SK-N-SH (cell line): ENCODE measurements at regions not wholly inside any gene's neighbourhood (a gene's known extent, or its start where the extent isn't known, plus 50 kb on each side); places are given as distances from the start of the nearest gene placed in this dataset.

ENCODE experiments used
- CTCF ChIA-PET: fragments of 300-600, 350-600 bp; formaldehyde crosslinking; extraction: SDS; loops from one replicate; lab custom pipeline; 2021; lab: Yijun Ruan, JAX
- POLR2A ChIA-PET: fragments of 350-600 bp; sonication (Branson Sonifier 250); formaldehyde crosslinking; extraction: SDS; loops from one replicate; lab custom pipeline; 2020; ENCODE audit warnings: antibody characterized with exemption, inconsistent platforms; lab: Yijun Ruan, JAX
- DNase-seq: peaks from one replicate; pipeline ENCODE4 v3.0.0; 2012
- H2AFZ ChIP-seq: fragments of 200-600 bp; sonication (generic); 2 replicates; pipeline ENCODE4 v1.8.1; 2016; ENCODE audit warnings: antibody characterized with exemption, mild to moderate bottlenecking, low read depth
- H3F3A ChIP-seq: fragments of 200-600 bp; sonication (generic); replicated peaks from 2 replicates; pipeline ENCODE3; 2016; ENCODE audit warnings: antibody characterized with exemption, mild to moderate bottlenecking; ENCODE audit not compliant: insufficient read depth
- H3K27ac ChIP-seq, 2 experiments: fragments of 200-500 bp in 1 of 2; fragments of 200-600 bp in 1 of 2; sonication (Bioruptor generic) in 1 of 2; sonication (generic), shearing (Covaris generic) in 1 of 2; 2 replicates each; pipeline versions ENCODE4 v1.5.1 to v1.6.1; 2014 to 2016; ENCODE audit warnings: low read depth in 2 of 2, inconsistent platforms in 1 of 2, low read length in 1 of 2, mild to moderate bottlenecking in 1 of 2, mixed read lengths in 1 of 2
- H3K27me3 ChIP-seq: fragments of 200-600 bp; sonication (generic), shearing (Covaris generic); 2 replicates; pipeline ENCODE4 v1.6.1; 2016; ENCODE audit warnings: mixed run types; ENCODE audit not compliant: insufficient read depth
- H3K36me3 ChIP-seq, 2 experiments: fragments of 200-500 bp in 1 of 2; fragments of 200-600 bp in 1 of 2; sonication (Bioruptor generic) in 1 of 2; sonication (generic) in 1 of 2; replicated peaks in 1 of 2; 2 replicates each; pipeline versions ENCODE3 to v1.5.1; 2014 to 2016; ENCODE audit warnings: low read length in 1 of 2, mild to moderate bottlenecking in 1 of 2; ENCODE audit not compliant: insufficient read depth in 2 of 2, control insufficient read depth in 1 of 2
- H3K4me1 ChIP-seq, 2 experiments: fragments of 200-500 bp in 1 of 2; fragments of 200-600 bp in 1 of 2; sonication (Bioruptor generic) in 1 of 2; sonication (generic), shearing (Covaris generic) in 1 of 2; 2 replicates each; pipeline versions ENCODE4 v1.5.1 to v1.6.1; 2014 to 2016; ENCODE audit warnings: low read depth in 1 of 2, low read length in 1 of 2, mixed run types in 1 of 2; ENCODE audit not compliant: insufficient read depth in 2 of 2, control insufficient read depth in 1 of 2
- H3K4me2 ChIP-seq: fragments of 200-600 bp; sonication (generic), shearing (Covaris generic); 2 replicates; pipeline ENCODE4 v1.6.1; 2017; ENCODE audit warnings: mixed run types
- H3K4me3 ChIP-seq, 2 experiments: fragments of 200-500 bp in 1 of 2; fragments of 200-600 bp in 1 of 2; sonication (Bioruptor generic) in 1 of 2; sonication (generic), shearing (Covaris generic) in 1 of 2; 2 replicates each; pipeline versions ENCODE4 v1.5.1 to v1.8.1; 2014 to 2016; ENCODE audit warnings: low read depth in 2 of 2, inconsistent platforms in 1 of 2, low read length in 1 of 2, mild to moderate bottlenecking in 1 of 2, mixed read lengths in 1 of 2, moderate library complexity in 1 of 2
- H3K79me2 ChIP-seq: fragments of 200-600 bp; sonication (generic); 2 replicates; pipeline ENCODE4 v1.8.1; 2017; ENCODE audit warnings: mild to moderate bottlenecking; ENCODE audit not compliant: insufficient read depth
- H3K9ac ChIP-seq: fragments of 200-600 bp; sonication (generic); 2 replicates; pipeline ENCODE4 v1.6.1; 2017; ENCODE audit warnings: mixed run types
- H3K9me2 ChIP-seq: fragments of 200-600 bp; sonication (generic); 2 replicates; pipeline ENCODE4 v1.6.1; 2017; ENCODE audit warnings: mixed run types
- H3K9me3 ChIP-seq: fragments of 200-600 bp; sonication (generic); 2 replicates; pipeline ENCODE4 v1.6.1; 2017; ENCODE audit warnings: mixed run types, mild to moderate bottlenecking, moderate library complexity
- H4K20me1 ChIP-seq: fragments of 200-600 bp; sonication (generic); 2 replicates; pipeline ENCODE4 v1.6.1; 2017; ENCODE audit warnings: mild to moderate bottlenecking, mixed run types; ENCODE audit not compliant: insufficient read depth
- CHD2 ChIP-seq: fragments of 150-350 bp; IDR thresholded peaks from 2 replicates; pipeline ENCODE4 v1.6.1; 2018; ENCODE audit warnings: low read length; ENCODE audit not compliant: partially characterized antibody
- ELF1 ChIP-seq: IDR thresholded peaks from 2 replicates; pipeline ENCODE4 v1.4.0; 2012
- EP300 ChIP-seq, 2 experiments: IDR thresholded peaks; 2 replicates each; pipeline versions ENCODE4 v1.4.0 to v1.6.1; 2012; ENCODE audit warnings: borderline replicate concordance in 1 of 2, low read depth in 1 of 2, low read length in 1 of 2
- FOSL2 ChIP-seq: IDR thresholded peaks from 2 replicates; pipeline ENCODE4 v1.4.0; 2012; ENCODE audit warnings: low read depth, mild to moderate bottlenecking, moderate library complexity, borderline replicate concordance
- FOXJ3 ChIP-seq: sonication (generic); formaldehyde crosslinking; IDR thresholded peaks from 2 replicates; pipeline ENCODE4 v1.5.1; 2020; ENCODE audit warnings: mild to moderate bottlenecking, missing genetic modification reagents
- FOXM1 ChIP-seq: IDR thresholded peaks from 2 replicates; pipeline ENCODE4 v1.4.0; 2012; ENCODE audit warnings: low read depth, mild to moderate bottlenecking
- GATA2 ChIP-seq: sonication (generic); formaldehyde crosslinking; IDR thresholded peaks from 2 replicates; pipeline ENCODE4 v1.5.0; 2020; ENCODE audit warnings: mild to moderate bottlenecking, missing genetic modification reagents
- JUND ChIP-seq: IDR thresholded peaks from 2 replicates; pipeline ENCODE4 v1.4.0; 2012
- MEF2A ChIP-seq: IDR thresholded peaks from 2 replicates; pipeline ENCODE4 v1.4.0; 2012; ENCODE audit warnings: low read depth, borderline replicate concordance
- MXI1 ChIP-seq: IDR thresholded peaks from 2 replicates; pipeline ENCODE4 v1.6.1; 2012; ENCODE audit warnings: mild to moderate bottlenecking, low read depth, low read length, improper control_type of control experiment
- POLR2AphosphoS5 ChIP-seq: IDR thresholded peaks from 2 replicates; pipeline ENCODE4 v1.6.1; 2012; ENCODE audit warnings: low read depth, low read length
- RAD21 ChIP-seq: IDR thresholded peaks from 2 replicates; pipeline ENCODE4 v1.6.1; 2012; ENCODE audit warnings: mild to moderate bottlenecking, low read length
- RCOR1 ChIP-seq: fragments of 150-350 bp; IDR thresholded peaks from 2 replicates; pipeline ENCODE4 v1.6.1; 2017; ENCODE audit warnings: antibody characterized with exemption, low read length
- RFX5 ChIP-seq: IDR thresholded peaks from 2 replicates; pipeline ENCODE4 v1.6.1; 2012; ENCODE audit warnings: mild to moderate bottlenecking, improper control_type of control experiment, low read length
- RXRA ChIP-seq: IDR thresholded peaks from 2 replicates; pipeline ENCODE4 v1.4.0; 2012; ENCODE audit warnings: low read depth, mild to moderate bottlenecking, borderline replicate concordance
- SIN3A ChIP-seq: IDR thresholded peaks from 2 replicates; pipeline ENCODE4 v1.6.1; 2012; ENCODE audit warnings: low read depth, mild to moderate bottlenecking, low read length, moderate library complexity, borderline replicate concordance
- SMC3 ChIP-seq: IDR thresholded peaks from 2 replicates; pipeline ENCODE4 v1.6.1; 2012; ENCODE audit warnings: low read depth, low read length, improper control_type of control experiment
- TAF1 ChIP-seq: IDR thresholded peaks from 2 replicates; pipeline ENCODE4 v1.6.1; 2012; ENCODE audit warnings: low read depth, mild to moderate bottlenecking, low read length, moderate library complexity, borderline replicate concordance
- YY1 ChIP-seq: IDR thresholded peaks from 2 replicates; pipeline ENCODE4 v1.4.0; 2012; ENCODE audit warnings: low read depth, mild to moderate bottlenecking
- WGBS: methylation state at CpG from one replicate; pipeline ENCODE4 v1.1.6; 2017; ENCODE audit warnings: low lambda C conversion rate; 5-methylcytosine and 5-hydroxymethylcytosine counted together
- TF ChIP-seq, protein P1 (sequence below): fragments of 150-350 bp; IDR thresholded peaks from 2 replicates; pipeline ENCODE4 v1.6.1; 2017; ENCODE audit warnings: antibody characterized with exemption, low read length, low read depth, borderline replicate concordance
- TF ChIP-seq, protein P2 (sequence below): IDR thresholded peaks from 2 replicates; pipeline ENCODE4 v1.4.0; 2012; ENCODE audit warnings: low read depth
- TF ChIP-seq, protein P3 (sequence below): IDR thresholded peaks from 2 replicates; pipeline ENCODE4 v1.4.0; 2012; ENCODE audit warnings: low read depth, borderline replicate concordance

DNA sequence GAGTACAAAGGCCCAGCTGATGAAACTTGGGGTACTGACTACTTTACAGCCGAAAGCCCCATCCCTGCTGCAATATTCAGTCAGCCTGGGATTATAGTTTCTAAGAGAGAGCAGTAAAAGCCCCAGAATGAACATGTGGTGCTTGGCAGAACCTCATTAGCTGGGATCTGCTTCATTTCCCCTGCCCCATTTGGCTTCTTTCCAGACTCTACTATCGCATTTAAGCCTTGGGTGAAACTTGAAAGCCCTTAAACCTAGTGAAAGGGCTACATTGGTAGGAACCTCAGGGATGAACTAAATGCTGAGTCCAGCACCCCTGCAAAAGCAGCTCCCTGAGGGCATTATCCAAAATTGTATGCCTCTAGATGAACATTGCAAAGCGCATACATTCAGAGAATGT is 631.1 kb downstream of the ACTL7B start:
- CTCF ChIA-PET: no interaction called here
- POLR2A ChIA-PET: no interaction called here
- no peak overlapping the region for H3K9ac ChIP-seq

DNA sequence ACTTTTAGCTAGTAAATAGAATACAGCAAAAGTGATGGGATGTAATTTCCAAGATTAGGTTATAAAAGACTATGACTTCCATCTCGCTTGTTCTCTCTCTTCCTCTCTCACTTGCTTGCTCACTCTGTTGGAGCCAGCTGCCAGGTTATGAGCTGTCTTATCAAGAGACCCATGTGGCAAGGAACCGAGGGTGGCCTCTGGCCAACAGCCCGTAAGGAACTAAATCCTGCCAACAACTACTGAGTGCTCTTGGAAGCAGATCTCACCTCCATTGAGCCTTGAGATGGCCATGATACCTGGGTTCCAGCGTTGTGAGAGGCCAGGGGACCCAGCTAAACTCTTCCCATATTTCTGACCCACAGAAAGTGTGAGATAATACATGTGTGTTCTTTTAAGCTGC is 636.1 kb downstream of the ACTL7B start:
- no peaks in the 10 kb centered on the region for H3K9me2 ChIP-seq
- H2AFZ ChIP-seq: no peak overlapping the region
- no peak overlapping the region for H3K4me3 ChIP-seq
- no peaks in the 10 kb centered on the region for H3K27me3 ChIP-seq
- H3K9ac ChIP-seq: no peak overlapping the region
- TF ChIP-seq SMC3 (no peak), ELF1 (no peak), RCOR1 (no peak), SIN3A (no peak), RAD21 (no peak), RXRA (no peak), MEF2A (no peak), CHD2 (no peak), GATA2 (no peak), FOXM1 (no peak), EP300 (IDR thresholded peaks at IDR 0.05; ENCODE audit: borderline replicate concordance in 1 of 2, low read depth in 1 of 2, low read length in 1 of 2) (no peak), FOSL2 (no peak)
- TF ChIP-seq, protein P1, sequence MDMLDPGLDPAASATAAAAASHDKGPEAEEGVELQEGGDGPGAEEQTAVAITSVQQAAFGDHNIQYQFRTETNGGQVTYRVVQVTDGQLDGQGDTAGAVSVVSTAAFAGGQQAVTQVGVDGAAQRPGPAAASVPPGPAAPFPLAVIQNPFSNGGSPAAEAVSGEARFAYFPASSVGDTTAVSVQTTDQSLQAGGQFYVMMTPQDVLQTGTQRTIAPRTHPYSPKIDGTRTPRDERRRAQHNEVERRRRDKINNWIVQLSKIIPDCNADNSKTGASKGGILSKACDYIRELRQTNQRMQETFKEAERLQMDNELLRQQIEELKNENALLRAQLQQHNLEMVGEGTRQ: no peak
- TF ChIP-seq, protein P2, sequence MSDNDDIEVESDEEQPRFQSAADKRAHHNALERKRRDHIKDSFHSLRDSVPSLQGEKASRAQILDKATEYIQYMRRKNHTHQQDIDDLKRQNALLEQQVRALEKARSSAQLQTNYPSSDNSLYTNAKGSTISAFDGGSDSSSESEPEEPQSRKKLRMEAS: no peak
- TF ChIP-seq, all 33 proteins: peak for 0
- 30% methylated on average over 4 of the region's 4 CpGs for WGBS
- H3K36me3 ChIP-seq: no peaks in the 10 kb centered on the region
- CTCF ChIA-PET: no interaction called here
- H3F3A ChIP-seq: no peaks in the 10 kb centered on the region
- no peaks in the 10 kb centered on the region; a peak in 1 of 4 replicates for H3K4me1 ChIP-seq
- POLR2A ChIA-PET: no interaction called here
- no peak overlapping the region for H3K27ac ChIP-seq
- no peaks in the 10 kb centered on the region for H3K9me3 ChIP-seq
- no peaks in the 10 kb centered on the region for H4K20me1 ChIP-seq
- no peak overlapping the region for H3K4me2 ChIP-seq
- H3K79me2 ChIP-seq: no peaks in the 10 kb centered on the region
- DNase-seq: no peak

More for the DNA sequence above, 631.1 kb downstream of the ACTL7B start:
- H3K4me1 ChIP-seq: no peaks in the 10 kb centered on the region; a peak in 1 of 4 replicates
- H3K36me3 ChIP-seq: no peaks in the 10 kb centered on the region
- TF ChIP-seq, protein P3, sequence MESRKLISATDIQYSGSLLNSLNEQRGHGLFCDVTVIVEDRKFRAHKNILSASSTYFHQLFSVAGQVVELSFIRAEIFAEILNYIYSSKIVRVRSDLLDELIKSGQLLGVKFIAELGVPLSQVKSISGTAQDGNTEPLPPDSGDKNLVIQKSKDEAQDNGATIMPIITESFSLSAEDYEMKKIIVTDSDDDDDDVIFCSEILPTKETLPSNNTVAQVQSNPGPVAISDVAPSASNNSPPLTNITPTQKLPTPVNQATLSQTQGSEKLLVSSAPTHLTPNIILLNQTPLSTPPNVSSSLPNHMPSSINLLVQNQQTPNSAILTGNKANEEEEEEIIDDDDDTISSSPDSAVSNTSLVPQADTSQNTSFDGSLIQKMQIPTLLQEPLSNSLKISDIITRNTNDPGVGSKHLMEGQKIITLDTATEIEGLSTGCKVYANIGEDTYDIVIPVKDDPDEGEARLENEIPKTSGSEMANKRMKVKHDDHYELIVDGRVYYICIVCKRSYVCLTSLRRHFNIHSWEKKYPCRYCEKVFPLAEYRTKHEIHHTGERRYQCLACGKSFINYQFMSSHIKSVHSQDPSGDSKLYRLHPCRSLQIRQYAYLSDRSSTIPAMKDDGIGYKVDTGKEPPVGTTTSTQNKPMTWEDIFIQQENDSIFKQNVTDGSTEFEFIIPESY: no peak
- TF ChIP-seq TAF1 (no peak), MEF2A (no peak), MXI1 (no peak), ELF1 (no peak), GATA2 (no peak), FOXJ3 (CRISPR knock-in tag) (no peak), POLR2AphosphoS5 (no peak), EP300 (IDR thresholded peaks at IDR 0.05; ENCODE audit: borderline replicate concordance in 1 of 2, low read depth in 1 of 2, low read length in 1 of 2) (no peak), RXRA (no peak), JUND (no peak), YY1 (no peak), RAD21 (no peak), RFX5 (no peak)
- TF ChIP-seq, protein P1: no peak
- TF ChIP-seq, all 33 proteins: peak for 0
- Histone ChIP-seq H3K4me2 (no peak overlapping the region), H3K27me3 (no peaks in the 10 kb centered on the region), H4K20me1 (no peaks in the 10 kb centered on the region), H3K27ac (no peak overlapping the region), H3K79me2 (no peaks in the 10 kb centered on the region), H2AFZ (no peak overlapping the region), H3F3A (no peaks in the 10 kb centered on the region), H3K9me3 (no peaks in the 10 kb centered on the region), H3K4me3 (no peak overlapping the region), H3K9me2 (no peaks in the 10 kb centered on the region)
- 12% methylated on average over 3 of the region's 3 CpGs for WGBS
- peak; percentile 20 for DNase-seq
